HG03097 (cell line): ENCODE measurements at regions not wholly inside any gene's neighbourhood (a gene's known extent, or its start where the extent isn't known, plus 50 kb on each side); places are given as distances from the start of the nearest gene placed in this dataset.

Experiments used
- ATAC-seq: cut with Tn5 transposase; IDR thresholded peaks from one replicate; pipeline ENCODE4 v1.9.1; 2021; ENCODE audit not compliant: unreplicated experiment, low FRiP score

DNA sequence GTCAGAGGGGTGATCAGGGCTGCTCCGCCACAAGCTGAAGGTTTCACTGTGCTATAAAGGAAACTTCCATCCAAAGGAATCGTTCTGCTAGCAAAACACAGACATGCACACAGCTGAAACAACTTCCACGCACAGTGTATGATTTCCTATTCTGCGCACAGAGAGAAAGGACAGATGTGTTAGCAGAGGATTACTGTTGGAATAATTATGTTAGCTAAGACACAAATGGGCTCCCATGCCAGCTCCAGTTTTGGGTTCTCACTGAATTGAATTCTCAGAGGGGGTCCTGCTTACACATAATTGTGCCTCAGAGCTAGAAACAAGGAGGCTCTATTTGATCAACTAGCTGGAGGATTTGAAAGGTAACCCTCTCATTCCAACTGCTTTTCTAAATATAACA lies 352.4 kb downstream of the IRX2 start:
- no peak for ATAC-seq

DNA sequence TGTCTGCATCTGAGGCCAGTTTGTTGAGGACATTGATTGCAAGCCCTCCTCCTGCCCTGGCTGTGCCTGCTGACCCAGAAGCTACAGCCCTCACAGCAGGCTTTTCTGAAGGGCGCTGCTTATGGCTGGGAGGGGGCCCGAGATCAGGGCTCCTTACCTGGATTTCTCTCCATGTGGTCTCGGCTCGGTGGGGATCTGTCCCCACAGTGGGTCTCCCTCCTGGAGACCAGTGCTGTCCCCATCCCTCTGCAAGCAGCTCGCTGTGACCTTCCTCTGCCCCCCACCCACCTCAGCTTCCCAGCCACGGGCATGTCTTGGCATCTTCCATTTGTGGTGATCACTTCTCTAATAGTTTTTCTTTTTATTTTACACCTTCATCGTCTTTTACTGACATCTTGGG lies 357.9 kb downstream of the IRX2 start:
- ATAC-seq: no peak

DNA sequence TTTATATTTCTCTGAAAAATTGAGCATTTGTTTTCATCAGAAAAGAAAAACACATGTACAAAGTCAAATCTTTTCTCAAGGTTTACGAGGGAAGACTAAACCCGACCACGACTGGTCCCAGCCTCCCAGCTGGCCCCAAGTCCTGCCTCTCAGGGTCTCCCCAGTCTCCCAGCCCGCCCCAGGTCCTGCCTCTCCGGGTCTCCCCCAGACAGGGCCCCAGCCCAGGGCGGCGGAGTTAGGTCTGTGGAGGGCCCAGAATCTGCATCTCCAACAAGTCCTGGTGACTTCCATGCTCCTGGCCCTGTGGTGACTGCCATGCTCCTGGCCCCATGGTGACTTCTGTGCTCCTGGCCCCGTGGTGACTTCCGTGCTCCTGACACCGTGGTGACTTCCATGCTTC lies 359.9 kb downstream of the IRX2 start:
- ATAC-seq: no peak

DNA sequence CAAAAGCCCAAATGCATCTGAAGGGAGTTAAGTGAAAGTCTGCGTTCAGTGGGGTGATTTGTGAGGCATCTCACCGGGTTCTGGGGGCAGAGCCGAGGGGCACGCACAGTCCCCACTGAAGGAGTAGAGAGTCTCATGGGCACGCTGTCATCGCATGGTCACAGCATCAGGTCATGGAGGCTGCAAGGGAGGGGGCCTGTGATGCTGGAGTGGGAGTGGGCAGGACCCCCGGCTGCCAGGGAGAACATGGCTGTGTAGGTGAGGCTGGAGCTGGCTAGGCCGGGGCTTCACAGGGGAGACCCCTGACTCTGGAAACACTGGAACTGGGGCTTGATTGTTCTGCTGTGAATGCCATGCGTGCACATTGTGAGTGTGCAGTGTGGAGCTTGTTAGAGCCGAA lies 360.5 kb downstream of the IRX2 start:
- no peak for ATAC-seq

DNA sequence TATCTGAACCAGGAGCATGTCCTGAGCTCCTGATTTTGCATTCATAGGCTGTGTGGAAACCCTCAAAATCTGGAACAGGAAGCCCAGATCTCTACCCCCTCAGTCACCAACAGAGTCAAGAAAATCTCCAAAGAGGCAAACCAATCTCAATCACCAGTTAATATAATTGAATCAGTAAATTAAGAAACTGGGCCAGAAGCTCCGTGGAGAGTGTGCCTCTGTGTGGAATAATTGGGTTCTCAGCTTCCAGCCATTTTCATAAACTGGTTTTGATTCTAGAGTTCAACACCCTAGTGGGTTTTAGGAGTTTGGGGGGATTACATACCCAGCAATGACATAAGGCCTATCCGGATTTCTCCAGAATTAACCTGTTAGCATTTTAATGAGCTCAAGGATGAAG lies 362.9 kb downstream of the IRX2 start:
- no peak for ATAC-seq

DNA sequence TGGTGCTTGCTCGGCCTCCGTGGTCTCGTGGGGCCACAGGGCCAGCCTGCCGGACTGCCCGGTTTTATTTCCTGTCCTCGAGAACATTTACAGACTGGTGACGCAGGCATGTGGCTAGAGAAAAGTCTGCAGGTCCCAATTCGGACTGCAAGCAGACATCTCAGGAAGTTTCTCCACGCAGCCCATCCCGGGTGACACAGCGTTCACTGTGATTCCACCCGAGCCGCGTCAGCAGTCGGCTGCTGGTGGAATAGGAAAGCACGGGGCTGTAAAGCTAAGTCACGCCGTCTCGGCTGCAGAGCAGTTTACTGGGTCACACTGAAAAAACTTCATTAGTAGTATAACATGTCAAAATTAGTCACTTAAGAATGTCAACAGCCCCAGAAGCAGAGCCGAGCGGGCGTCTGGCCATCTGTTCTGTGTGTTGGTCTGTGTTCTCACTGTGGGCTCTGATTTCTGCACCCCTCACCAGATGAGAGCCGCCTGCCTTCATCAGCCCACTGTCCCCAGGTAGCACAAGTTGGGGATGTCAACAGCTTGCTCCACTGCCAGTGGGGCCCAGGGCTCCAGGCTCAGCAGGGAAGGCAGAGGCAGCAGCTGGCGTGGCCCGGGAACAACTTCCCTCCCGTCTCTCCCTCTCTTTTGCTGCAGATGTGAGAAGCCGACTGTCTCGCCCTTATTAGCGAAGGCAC lies 363.7 kb downstream of the IRX2 start:
- ATAC-seq: no peak

DNA sequence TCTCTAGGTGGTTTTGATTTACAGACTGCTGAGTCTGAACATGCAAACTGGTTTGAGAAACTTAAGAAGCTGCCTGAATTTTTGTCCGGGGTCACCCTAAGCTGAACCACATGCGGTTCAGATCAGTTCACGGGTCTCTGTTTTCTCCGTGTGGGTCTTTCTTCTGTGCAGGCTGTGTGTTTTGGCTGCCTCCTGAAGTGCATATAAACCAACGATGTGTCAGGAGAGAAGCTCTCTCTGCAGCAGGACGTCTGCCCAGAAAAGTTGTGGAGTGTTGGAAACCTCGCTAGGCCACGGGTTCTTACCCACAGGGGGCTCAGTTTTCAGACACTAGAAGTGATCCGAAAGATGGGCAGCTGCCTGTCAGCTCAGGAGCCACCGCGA lies 364.2 kb downstream of the IRX2 start:
- ATAC-seq: no peak

DNA sequence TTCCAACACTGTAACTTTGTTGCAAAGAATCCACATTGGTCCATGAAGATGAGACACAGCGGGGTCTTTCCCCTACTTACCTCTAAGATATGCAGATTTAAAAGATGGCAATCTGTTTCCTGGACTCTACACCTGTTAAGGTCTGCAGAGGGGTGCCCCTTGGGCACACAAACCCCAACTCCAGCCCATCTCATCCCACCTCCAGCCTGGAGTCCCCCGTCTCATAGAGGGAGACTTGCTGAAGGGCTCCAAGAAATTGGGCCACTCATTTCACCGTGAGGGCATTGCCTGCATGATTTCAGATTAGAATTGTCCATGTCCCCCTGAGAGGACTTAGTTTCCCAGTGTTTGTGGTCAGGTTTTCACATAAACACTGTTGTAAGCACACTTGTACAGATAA lies 365.7 kb downstream of the IRX2 start:
- no peak for ATAC-seq

DNA sequence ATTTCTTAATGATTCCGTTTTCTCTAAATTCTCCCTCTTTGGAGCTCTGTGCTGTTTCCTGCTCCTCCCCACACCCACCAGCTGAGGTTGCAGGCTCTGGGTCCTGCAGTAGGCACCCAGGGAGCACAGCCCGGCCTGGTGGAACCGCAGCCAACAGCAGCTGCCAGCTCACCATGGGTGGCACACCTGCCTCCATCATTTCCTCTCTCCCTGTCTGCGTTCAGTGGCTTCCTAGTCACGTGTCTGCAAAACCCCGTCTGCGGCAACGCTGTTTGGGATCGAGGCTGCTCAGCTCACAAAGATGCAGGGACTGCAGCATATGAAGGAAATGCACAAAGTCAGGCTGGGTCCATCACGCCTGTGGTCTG lies 367.8 kb downstream of the IRX2 start:
- no peak for ATAC-seq

DNA sequence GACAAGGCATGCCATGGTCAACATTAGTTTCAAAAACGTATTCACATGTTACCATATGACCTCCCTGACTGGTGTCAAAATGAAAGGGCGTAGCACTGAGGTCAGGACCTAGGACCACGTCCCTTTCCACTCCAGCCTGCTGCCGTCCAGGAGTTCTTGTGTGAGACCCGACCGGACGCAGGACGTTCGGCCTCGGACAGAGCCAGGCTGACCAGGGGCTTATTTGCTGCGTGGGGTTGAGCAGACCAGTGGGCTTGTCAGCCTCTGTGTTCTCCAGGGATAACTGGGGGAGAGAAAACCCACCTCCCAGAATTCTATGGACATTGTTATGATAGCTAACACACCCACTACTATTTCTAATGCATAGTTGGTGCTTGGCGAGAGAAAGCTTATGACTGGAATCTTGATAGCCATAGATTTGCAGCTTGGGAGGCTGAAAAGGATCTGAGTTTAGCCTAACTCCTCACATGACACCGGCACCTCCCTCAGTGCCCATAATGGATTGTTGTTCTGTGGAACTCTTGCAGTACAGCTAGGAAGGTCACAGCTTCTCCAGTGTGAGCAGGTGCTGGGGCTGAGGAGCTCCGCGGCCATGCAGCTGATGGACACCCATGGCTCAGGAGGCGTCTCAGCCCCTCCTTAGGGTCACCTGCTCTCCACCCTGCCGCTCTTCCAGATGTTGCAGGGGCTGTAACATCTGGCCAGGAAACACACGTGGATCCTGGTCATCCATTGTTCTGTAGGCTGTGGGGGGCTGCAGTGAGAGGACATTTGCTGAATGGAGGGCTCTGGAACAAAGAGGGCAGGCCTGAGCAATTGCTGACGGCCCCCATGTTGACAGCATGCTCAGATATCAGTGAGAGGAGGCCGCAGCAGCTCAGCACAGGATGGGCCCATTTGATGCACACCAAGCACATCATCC lies 368.4 kb downstream of the IRX2 start:
- no peak for ATAC-seq

DNA sequence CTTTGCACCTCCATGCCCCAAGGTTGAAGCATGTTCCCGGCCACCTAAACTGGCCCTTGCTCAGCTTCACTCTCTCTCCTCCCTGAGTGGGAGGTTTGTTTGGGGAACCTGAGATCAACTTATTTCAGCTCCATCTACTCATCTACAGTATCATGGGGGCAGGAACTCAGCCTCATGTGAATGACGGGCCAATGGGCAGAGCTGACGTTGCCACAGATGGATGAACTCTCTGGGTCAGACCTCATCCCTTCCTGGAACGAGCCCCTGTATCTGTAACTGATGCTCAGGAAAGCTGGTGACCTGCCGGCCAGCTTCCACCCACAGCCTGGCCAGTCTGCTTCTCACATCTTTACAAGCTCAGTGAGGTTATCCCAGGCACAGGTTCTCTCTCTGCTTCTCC lies 369.6 kb downstream of the IRX2 start:
- no peak for ATAC-seq

DNA sequence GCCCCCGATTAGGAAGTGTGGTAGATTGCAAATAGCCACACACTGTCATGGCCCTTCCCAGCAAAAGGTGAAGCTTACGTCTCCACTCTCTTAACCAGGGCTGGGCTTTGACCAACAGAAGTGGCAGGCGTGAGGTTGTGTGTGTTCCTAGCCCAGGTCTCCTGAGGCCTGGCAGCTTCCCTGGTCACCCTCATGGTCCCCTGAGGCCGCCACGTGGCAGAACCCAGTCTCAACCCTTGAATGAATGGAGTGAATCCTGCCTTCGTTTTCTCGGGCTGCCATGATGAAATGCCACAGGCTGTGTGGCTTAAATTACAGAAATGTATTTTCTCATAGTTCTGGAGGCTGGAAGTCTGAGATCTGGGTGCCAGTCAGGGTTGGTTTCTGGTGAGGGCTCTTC lies 370.4 kb downstream of the IRX2 start:
- ATAC-seq: no peak

DNA sequence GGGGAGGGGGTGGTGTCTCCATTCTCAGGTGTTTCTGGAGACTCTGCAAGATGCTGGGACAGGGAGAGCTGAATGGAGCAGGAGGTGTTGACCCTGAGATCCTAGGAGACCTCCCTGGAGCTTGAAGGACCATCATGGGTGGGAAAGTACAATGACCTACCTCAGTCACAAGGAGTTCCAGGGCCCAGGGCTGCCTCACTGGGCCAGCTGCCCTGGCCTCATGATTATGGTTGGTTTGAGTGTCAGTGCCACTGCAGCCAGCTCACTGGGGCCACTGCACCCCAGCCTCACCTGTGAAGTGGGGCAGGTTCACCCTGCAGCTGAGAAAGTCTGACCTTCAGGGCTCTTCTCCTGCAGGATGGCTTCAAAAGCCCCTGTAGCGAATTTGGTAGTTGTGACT lies 372.5 kb downstream of the IRX2 start:
- no peak for ATAC-seq

DNA sequence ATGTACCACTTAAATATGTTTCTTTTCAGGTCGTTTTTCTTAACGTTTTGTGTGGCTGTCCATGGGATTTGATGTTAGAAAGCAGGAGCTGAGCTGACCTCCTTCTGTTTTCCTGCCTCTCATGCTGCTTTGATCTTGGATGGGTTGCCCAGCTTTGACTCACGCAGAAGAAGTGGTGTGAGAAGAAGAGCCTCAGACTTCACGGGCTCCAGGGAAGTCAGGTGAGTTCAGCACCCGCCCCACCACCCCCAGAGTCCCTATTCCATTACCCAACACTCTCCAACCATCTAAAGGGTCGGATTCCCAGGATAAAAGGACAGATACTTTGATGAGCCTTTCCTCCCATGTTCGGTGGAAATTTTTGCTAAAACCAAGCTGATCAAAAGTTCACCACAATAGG lies 373.4 kb downstream of the IRX2 start:
- no peak for ATAC-seq

DNA sequence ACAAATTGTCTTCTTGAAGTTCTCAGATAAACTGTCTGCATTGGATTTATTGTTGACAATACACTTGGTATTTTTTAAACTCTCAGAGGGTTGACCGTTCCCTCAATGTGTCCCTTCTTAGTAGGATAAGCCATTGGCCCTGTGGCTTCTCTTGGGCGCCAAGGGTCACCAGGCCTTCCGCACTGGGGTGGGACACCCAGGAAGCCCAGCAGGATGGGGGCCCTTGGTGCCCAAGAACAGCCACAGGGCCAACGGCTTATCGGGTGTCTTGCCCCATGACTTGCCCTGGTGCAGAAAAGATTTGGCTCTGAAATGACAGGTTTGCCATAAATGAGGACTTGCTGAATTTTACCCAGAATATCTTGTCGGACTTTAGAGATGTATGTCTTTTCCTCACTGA lies 375.0 kb downstream of the IRX2 start:
- no peak for ATAC-seq

DNA sequence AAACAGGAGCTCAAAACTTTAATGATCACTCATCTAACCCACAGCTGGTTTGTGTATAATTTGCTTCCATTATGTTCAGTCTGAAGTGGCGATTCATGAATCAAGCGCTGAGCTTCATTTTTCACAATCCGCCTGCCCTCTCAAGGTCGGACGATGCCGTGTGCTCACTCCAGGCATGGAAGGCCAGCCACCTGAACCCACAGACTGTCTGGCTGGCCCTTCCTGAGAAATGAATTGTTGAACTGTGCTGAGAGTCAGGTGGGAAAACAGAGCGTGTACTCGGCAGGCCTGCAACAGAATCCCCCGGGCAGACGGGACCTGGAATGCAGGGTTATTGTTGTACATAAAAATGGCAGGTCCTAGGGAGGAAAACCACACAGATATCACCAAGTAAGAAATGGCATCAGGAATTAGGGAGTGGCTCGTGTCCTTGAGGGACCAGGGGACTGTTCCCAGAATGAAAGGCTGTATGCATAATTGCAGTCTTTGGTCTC lies 375.7 kb downstream of the IRX2 start:
- no peak for ATAC-seq

DNA sequence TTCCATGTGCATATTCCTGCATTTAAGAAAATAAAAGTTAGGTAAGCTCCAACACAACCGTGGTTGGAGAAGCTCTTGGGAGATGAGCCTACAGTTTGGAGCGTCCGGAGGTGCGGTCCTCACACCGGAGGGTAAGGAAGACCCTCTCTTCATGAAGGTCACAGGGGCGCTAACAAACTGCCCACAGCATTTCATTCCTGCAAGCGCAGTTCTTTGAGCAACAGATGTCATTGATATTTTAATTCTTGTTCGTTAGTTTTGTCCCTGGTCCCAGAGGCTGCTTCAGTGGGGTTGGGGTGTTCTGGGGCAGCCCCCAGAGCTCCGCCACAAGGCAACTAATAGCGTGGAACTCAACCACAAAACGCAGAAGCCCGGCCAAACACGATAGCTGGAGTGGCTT lies 376.2 kb downstream of the IRX2 start:
- no peak for ATAC-seq

DNA sequence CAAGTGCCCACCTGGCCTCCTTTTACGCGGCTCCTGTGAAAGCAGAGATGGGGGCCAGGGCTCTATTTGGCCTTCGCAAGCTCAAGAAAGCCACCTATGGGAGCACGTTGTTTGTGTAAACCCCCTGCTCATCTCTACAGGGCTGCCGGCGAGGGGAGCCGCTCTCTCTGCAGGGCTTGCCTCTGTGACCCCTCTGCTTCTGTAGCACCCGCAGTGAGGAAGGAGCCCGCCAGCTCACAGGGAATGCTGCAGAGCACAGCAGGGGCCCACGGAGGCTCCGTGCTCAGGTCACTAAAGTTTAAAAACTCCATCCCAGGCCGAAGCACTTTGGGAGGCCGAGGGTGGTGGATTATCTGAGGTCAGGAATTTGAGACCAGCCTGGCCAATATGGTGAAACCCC lies 376.8 kb downstream of the IRX2 start:
- ATAC-seq: no peak

DNA sequence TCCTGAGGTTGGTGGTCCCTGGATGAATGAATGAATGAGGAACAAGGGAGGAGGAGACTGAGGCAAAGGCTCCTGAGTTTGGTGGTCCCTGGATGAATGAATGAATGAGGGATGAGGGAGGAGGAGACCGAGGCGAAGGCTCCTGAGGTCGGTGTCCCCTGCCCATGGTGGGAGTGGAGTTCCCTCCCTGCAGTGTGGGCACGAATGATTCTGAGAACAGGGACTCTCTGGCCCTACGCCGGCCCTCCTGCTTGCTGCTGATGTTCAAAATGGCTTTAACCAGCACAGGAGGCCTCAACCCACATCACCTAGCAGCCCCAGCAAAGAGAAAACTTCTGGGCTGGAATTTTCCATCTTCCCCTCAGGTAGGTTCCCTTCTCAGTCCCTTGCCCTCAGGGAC lies 377.8 kb downstream of the IRX2 start:
- no peak for ATAC-seq

DNA sequence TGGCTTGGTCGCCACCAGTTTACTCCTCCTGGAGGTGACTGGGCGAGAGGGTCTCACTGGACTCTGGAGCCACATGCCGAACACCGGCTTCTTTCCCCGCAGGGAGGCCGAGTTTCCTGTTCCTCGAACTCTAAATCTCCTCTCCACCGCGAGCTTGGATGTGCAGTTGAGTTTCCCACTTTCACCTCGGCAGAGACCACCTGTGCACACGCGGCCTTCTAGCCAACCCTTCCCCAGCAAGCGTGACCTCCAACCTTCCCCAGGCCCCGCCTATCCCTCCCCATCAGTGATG lies 380.1 kb downstream of the IRX2 start:
- no peak for ATAC-seq

DNA sequence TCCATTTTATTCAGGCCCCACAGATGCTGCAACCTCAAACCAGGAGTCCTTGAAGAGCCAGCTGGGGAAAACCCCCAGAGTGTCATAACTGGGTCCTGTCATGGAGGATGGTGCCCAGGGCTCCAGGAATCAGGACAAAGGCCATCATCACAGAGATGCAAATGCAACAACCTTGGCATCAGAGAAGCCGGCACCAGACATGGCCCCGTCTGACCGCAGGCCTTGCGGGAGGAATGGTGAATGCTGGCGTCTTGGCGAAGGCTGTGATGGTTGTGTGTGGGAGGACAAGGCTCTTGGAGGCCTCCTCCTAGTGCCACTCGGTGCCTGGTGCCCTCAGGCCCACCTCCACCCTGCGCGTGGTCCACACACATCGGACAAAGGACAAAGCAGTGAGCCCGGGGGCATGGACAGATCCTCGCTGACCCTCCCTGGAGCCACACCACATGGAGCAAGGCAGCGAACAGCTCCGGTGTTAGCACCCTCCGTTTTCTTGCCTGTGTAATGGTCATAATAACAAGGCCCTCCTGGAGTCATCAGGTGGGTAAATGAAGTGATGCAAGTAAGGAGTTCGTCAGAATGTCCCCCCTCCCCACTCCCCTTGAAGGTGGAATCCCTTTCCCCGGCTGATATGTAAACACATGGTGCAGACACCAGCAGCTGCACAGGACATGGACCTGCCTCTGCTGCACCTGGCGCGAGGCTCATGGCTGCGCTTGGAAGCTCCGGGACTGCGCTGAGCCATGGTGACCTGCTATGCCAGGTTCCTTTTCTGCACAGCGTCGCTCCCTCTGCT lies 380.7 kb downstream of the IRX2 start:
- ATAC-seq: no peak

DNA sequence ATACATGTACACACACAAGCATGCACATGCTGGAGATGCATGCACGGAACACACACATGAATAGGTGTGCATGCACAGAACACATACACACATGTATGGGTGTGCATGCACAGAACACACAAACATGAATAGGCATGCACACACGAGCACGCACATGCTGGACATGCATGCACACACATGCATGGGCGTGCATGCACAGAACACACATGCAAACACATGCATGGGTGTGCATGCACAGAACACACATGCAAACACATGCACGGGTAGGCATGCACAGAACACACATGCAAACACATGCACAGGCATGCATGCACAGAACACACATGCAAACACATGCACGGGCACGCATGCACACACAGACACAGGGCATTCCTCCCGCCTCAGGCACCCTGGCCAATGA lies 382.3 kb downstream of the IRX2 start:
- ATAC-seq: no peak
